HG03342 (cell line): ENCODE measurements at regions not wholly inside any gene's neighbourhood (a gene's known extent, or its start where the extent isn't known, plus 50 kb on each side); places are given as distances from the start of the nearest gene placed in this dataset.
"Not testable (repeated sequence)": the region's sequence is repeated elsewhere in the genome, so short reads cannot be mapped to it uniquely, and the experiment has no call there.

ENCODE experiments used
- ATAC-seq: cut with Tn5 transposase; IDR thresholded peaks from one replicate; pipeline ENCODE4 v1.9.1; 2021; ENCODE audit warnings: mild to moderate bottlenecking, moderate library complexity; ENCODE audit not compliant: unreplicated experiment

DNA sequence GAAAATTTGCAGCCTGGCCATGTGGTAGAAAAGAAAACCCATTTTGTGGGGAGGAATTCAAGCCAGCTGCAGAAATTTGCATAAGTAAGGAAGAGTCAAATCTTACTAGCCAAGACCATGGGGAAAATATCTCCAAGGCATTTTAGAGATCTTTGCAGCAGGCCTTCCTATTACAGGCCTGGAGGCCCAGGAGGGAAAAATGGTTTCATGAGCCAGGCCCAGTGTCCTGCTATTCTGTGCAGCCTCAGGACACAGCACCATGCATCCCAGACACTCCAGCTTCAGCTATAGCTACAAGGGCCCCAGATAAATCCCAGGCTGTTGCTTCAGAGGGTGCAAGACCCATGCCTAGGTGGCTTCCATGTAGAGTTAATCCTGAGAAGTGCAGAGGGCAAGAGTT, 1590.1 kb upstream of the PRR20A start:
- ATAC-seq = no peak

DNA sequence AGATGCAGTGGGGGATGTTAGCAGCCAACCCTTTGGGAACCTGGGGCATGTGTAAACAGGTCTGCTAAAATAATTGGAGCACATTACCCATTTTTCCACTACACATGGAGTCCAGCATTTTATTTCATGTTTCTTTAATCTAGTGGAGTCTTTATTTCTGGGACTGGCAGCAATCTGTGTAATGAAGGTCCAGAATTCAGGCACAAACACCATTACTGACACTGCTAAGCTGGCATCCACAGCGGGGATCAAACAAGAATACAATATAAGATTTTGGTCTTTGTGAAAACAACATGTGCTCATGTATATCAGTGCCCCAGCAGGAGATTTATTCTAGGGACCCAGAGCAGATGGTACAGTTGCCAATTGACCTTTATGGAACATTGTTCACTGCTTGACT, 1587.0 kb upstream of the PRR20A start:
- ATAC-seq = no peak

DNA sequence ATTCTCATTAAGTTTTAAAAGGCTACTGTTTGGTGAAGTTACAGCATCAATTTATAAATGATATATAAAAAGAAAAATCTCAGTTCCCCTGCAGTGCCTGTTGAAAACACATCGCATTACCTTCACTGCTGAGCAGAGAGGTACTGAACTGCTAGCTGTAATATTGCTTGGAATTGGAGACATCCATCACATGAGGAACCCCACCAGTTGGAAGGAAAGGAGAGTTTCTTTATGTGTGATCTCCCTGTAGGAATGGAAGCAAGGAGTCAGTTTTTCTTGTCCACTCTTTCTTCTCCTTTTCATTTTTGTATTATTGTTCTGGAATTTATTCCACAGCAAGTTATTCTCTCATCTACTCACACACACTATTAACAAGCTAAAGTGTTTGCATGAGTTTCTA, 1586.0 kb upstream of the PRR20A start:
- ATAC-seq = no peak

DNA sequence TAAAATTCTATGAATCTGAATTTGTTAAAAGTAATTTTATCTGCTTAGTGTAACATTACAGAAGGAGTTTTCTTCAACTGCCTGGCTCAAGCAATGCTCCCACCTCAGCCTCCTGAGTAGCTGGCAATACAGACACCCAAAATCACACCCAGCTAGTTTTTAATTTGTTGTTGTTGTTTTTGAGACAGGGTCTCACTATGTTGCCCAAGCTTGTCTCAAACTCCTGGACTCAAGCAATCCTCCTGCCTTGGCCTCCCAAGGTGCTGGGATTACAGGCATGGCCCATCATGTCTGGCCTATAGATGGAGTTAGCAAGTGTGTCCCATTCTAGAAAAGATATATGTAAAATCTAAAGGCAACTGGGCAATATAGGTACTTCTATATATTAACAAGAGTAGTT, 1580.4 kb upstream of the PRR20A start:
- ATAC-seq = no peak

DNA sequence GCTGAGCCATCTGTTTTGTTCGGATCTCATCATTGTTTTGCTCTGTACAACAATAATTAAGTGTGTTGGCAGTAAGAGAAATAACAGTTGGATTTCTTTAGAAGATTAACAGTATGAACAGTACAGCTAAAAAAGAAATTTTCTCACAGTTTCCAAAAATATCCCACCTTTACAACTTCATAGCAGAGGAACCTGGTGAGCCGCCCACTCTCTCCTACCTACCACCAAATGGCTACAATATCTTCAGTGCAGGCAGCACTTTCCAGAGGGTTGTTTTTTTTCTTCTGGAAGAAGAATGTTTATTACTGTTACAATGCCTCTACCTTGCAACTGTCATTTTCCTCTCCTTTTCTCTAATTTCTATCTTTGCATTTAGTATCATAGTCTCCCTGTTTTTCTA, 1577.5 kb upstream of the PRR20A start:
- ATAC-seq = no peak

DNA sequence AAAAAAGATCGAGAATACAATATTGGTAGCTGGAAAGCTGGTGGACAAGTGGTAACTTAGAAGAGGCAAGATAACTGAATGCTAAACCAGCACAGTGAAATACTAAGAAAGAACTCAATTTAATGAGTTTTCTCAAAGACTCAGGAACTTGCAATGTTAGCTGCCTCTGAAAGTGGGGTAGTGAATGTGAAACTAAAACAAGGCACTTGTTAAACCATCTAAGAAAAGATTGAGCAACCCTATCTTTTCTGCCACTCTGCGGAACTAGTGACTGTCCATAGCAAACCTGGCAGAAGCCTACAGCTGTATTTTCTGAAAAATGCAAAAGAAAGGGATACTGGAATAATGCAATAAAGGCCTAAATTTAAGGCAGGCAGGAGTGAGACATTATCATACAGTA, 1574.4 kb upstream of the PRR20A start:
- no peak for ATAC-seq

DNA sequence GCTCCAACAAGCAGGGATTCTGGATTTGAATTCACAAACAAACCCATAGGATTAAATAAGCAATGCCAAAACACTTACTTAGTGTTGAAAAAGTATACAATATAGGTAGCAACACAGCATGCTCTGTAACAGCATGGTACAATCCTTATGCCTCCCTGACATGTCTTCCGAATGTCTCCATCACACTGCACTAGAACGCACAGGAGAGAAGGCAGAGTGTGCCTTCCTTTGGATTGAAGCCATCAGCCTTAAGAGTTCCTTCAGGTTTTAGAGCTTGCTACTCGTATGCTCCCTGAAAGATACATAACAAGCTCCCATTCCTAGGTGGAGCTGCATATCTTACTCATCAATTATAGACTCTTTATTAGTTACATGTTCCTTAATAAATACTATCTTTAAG, 1573.9 kb upstream of the PRR20A start:
- ATAC-seq = no peak

DNA sequence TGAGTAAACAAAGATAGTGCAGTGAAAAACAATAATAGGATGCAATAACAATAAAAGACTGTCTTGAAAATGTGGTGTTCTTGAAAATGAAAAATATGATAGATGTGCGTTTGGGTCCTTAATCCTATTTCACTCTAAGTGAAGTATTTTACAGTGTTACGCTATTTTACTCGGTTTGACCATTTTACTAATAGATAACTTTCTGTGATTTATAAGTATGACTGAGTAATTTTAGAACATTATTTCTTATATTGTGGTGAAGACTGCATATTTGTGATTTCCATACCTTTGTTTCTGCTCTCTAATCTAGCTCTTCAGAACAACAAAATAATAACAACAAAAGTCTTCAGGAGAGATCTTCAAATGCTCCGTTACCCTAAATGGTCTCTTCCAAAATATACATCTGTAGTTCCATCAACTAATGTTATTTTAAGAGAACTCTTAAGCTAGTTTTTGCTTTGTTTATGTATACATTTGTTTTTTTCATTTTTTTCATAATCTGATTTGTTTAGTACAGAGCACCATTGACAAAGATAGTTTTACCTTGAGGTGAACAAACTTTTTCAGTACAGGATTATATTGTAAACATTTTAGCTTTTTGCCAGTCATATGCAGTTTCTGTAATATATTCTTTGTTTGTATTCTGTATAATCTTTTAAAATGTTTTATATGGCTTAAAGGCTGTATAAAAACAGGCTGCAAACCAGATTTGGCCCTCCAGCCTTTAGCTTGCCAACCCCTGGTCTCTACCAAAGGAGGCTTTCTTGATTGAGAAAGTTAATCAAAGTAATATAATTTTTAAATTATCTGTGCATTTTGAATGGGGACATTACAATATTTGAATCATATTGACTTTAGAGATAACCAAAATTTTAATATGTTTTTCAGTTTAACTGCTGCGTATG, 1572.7 kb upstream of the PRR20A start:
- ATAC-seq = no peak

DNA sequence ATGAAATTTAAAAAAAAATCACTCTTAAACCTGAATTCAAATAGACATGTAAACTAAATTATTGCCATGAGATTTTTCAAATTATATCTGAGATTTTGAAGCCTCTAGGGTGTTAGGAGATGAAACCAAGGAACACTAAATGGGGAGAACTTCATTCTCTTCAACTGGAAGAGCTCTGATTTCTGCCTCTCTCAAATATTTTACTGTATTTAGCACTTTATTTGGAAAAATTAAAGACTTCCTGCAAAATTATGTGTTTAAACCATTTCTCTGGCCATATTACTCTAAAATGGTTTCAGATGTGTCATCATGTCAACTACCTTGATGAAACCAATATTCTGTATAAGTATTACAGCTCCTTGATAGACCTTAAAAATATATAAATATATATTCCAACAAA, 1571.6 kb upstream of the PRR20A start:
- no peak for ATAC-seq

DNA sequence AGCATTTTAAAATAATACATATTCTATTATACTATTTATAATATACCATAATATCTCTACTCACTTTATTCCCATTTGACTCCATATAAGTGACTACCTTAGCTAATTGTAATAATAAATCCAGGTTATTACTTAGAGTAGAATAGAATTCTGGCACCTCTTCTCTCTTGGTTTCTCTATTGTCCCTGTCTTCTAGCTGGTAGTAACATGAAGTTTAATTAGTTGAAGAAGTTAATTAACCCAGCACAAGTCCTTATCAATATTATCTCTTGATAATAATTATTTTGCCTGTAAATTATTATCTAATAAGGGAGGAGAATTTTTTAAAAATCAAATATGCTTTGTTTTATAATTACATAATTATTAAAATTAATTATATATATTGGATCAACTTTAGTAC, 1571.2 kb upstream of the PRR20A start:
- no peak for ATAC-seq

DNA sequence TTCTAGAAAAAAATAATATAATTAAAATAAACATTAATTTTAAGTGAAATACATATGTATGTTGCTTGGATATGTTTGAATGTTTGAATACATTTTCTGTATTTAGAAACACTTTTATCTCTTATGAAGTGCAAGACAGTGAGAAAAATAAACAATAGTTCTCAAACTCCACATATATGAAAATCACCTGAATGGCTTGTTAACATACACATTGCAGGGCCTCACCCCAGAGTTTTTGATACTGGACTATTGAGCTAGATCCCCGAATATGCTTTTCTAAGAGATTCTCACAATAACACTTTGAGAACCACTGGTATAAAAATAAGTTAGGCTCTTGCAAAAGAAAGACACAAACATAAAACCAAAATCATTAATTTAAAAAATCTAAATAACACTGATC, 1570.3 kb upstream of the PRR20A start:
- ATAC-seq = no peak

DNA sequence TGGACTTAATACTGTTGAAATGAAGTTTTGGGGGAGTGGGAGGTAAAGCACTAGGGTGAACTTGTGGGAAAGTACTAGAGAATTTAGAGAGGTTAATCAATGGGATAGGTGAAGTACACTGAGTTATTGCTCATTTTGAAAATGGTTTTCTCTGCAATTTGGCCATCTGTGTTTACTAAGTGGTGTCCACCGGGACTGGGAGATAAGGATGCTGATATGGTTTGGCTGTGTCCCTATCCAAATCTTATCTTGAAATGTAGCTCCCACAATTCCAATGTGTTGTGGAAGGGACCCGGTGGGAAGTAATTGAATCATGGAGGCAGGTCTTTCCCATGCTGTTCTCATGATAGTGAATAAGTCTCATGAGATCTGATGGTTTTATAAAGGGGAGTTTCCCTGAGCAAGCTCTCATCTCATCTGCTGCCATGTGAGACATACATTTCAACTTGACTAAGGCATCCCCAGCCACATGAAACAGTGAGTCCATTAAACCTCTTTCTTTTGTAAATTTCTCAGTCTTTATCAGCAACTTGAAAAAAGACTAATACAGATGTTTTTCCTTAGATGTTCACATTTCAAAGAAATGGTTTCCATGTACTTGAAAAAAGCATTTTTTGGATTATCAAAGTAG, 1569.4 kb upstream of the PRR20A start:
- no peak for ATAC-seq

DNA sequence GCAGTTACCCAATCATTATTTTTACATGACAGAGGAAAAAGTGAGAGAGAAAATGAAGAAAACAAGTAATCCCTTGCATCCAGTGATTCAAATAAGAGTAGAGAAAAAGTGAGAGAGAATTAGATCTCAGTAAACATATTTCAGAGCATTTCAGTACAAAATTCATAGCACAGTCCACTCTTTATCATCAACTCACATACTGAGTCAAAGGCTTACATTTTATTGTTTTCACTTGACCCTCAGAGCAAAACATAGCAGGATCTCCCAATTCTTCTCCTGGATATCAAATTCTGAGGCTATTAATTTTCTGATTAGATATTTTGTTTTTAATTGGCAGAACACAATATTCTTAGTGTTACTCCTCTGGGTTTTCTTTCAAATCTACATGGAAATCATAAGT, 1568.3 kb upstream of the PRR20A start:
- ATAC-seq = no peak

DNA sequence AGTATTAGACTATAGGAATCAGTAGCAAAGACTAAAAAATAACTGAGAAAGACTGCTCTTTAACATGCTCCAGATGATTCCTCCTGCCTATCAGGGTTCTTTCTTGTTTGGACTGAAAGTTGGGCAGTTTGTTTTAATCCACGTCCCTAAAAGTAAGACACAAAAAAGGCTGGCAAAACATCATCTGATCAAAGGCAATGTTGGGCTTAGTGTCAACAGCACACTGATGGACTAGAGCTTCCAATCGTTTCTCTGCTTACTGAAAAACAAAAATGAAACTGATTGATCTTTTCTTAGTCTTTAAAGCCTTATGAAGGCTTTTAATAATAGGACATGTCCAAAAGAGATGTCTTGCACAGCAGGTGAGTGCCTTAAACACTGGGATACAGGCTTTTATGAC, 1567.9 kb upstream of the PRR20A start:
- ATAC-seq = no peak

DNA sequence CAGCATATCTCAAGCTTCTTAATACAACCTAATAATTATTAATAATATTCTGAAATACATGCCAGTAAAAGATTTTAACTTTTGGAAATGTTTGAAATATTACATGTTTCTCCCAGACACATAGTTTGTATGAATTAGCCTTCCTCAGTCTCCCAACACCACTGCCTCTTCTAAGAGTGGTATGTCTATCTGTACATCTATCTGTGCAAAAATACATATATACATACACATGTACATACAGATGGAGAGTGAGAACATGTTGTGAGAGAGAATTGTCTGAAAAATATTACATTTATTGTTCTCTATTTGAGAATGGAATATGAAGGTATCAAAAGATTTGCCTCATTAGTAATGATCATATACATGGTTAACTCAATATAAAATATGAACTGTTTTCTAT, 1567.2 kb upstream of the PRR20A start:
- ATAC-seq = no peak

DNA sequence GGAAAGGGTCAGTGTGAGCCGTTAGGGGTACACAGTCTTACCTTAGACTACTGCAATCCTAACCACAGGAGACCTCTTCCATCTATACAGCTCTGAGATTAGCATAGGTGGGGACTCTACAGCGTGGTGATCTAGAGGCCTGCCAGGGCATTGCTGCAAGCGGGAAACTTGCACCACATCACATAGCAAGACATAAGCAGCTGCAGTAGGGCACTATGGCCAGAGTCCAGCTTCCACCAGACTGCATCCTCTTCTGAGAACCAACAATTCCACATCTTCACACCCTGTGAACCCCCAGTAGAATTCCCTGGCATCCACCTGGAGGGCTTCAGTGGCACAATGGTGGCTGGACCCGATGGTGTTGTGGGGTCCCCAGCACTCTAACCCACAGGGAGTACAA, 1564.3 kb upstream of the PRR20A start:
- no peak for ATAC-seq

DNA sequence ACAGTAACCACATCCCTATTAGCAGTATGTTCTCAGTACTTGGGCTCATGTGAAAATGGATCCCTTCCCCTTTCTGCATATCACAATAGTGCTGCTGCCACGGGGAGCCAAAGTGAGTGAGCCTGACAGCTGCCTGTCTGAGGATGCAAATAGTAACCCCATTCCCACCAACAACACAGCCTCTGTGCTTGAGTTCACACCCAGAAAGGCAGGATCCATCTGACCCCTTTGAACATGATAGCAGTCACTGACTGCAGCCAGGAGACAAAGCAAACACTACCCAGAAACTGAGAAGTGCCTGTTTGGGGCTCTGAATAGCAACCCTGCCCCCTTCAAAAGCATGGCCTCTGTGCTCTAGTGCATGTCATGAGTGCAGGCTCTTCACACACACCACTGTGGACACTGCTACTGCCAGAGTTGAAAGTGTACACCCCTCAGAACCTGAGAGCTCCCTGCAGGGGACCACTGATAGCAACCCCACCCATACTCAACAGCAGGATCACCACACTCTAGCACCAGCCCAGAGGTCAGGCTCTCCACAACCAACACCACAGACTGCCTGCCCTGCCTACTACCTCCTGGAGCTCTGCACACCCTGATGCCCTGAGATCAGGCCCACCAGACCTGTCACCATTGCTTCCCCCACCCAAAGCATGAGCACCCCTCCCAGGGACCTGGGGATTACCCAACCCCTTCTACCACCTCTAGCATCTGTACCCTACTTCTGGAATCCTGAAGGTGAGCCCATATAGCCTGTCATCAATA, 1563.5 kb upstream of the PRR20A start:
- ATAC-seq = no peak

DNA sequence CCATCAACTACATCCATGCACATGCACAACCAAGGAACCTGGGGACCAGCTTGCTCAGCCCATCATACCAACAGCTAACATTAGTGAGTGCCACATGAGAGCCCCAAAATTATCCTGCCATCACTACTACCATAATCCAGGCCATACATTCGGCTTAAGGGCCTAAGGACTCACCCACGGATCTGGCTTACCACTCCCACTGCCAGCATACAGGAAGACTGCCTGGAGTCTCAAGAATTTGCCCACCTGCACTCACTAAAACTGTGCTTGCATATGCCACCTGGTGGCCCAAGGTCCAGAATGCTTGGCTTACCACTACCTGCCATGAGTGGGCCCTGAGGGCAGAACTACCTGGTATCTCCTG, 1562.9 kb upstream of the PRR20A start:
- ATAC-seq = no peak

DNA sequence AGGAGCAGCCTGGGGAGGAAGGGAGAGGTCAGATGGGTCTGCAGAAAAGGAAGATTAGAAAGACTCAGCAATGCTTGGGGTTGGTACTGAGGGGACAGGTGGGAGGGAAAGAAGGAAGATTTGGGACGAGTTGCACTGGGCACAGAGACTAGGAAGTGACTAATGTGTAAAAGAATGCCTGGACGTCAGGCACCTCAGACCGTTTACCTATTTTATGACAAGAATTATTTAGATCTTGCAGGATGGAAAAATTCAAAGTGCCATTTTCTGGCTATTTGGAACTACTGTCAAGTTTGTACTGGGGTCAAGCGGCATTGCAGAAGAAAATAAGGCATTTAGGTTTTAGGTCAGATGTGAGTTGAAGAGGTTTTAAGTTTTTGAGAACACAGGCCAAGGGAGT, 1558.4 kb upstream of the PRR20A start:
- ATAC-seq = not testable (repeated sequence)

DNA sequence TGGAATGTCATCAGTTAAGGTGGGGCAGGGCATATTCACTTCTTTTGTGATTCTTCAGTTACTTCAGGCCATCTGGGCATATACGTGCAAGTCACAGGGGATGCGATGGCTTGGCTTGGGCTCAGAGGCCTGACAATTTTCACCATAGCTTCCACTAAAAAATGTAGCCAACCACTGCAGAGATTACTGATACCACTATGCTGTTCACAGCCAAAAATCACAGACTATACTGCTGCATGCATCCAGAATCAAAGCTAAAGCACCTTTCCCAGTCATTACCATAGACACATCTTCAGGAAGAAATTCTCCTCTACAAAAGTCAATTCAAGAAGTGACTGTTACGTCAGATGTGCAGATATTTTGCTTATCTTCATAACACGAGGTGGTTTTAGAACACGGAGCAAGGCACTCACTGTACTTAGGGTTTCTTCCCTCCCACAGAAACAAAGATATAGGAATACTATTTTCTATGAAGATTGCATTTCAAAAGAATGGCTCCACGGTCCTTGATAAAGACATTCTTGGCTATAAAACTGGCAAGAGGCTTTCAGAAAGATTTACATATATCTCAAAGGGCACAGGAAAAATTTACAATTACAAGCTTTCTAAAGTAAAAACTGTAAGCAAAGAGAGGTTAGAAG, 1556.6 kb upstream of the PRR20A start:
- no peak for ATAC-seq

DNA sequence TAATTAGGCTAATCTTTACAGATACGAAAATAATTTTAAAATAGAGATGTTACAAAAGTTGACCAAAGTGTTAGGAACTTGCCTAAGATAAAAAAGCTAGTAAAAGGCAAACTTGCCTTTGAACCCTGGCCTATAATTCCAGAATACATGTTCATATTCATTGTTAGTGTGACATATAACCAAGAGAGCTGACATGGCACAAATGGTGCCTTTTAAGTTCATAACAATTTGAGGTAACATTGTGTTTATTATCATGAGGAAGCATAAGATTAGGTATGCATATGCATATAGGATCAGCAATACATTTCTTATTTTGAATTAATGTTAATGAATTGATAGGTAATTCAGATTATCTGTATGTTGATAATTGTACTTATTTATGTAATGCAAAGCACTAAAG, 1537.9 kb upstream of the PRR20A start:
- ATAC-seq = no peak
